Vagina (tissue), 2 donors: ENCODE measurements at regions not wholly inside any gene's neighbourhood (a gene's known extent, or its start where the extent isn't known, plus 50 kb on each side); places are given as distances from the start of the nearest gene placed in this dataset.

Experiments used
- CTCF ChIP-seq, 3 experiments: fragments of 450-650 bp in 2 of 3; fragments of 200-600 bp in 1 of 3; sonication (generic) in 1 of 3; IDR thresholded peaks; one replicate each; pipeline ENCODE4 v1.5.1; 2017 to 2019; ENCODE audit warnings: antibody characterized with exemption in 3 of 3, mild to moderate bottlenecking in 2 of 3, moderate library complexity in 2 of 3
- POLR2A ChIP-seq, 2 donors: fragments of 450-650 bp; IDR thresholded peaks; one replicate each; pipeline ENCODE4 v1.6.1; 2017; ENCODE audit warnings: antibody characterized with exemption in 2 of 2, mild to moderate bottlenecking in 2 of 2, moderate library complexity in 2 of 2
- POLR2AphosphoS5 ChIP-seq, 2 donors: sonication (generic); formaldehyde crosslinking; IDR thresholded peaks; one replicate each; pipeline ENCODE4 v1.9.0; 2017; ENCODE audit warnings: antibody characterized with exemption in 2 of 2, mild to moderate bottlenecking in 2 of 2, low read depth in 1 of 2; ENCODE audit not compliant: insufficient read depth in 1 of 2

- no peak for TF ChIP-seq CTCF (IDR thresholded peaks at IDR 0.05)
- TF ChIP-seq POLR2AphosphoS5 (IDR thresholded peaks at IDR 0.05; ENCODE audit: insufficient read depth in 1 of 2, low read depth in 1 of 2), result no peak
- TF ChIP-seq POLR2A (IDR thresholded peaks at IDR 0.05), result no peak
Measured at GRCh38 chr17:54085020-54085419, 262.3 kb downstream of the KIF2B start.
